Gastrocnemius medialis (tissue), 4 donors: ENCODE measurements at regions not wholly inside any gene's neighbourhood (a gene's known extent, or its start where the extent isn't known, plus 50 kb on each side); places are given as distances from the start of the nearest gene placed in this dataset.

Experiments
- ATAC-seq, 2 donors: fragments of 150-250 bp; one replicate each; pipeline ENCODE4 v1.9.1; 2016
- DNase-seq, 2 donors: peaks; one replicate each; pipeline ENCODE4 v3.0.0-alpha.2; 2019
- H3K27ac ChIP-seq, 4 donors: fragments of 200-600 bp; sonication (generic); 1 replicate in 1 of 4; 2 replicates in 3 of 4; pipeline ENCODE4 v1.5.1; 2016 to 2018; ENCODE audit warnings: mild to moderate bottlenecking in 2 of 4, moderate library complexity in 1 of 4
- H3K27me3 ChIP-seq, 3 donors: fragments of 200-600 bp; sonication (generic) in 2 of 3; 1 replicate in 1 of 3; 2 replicates in 2 of 3; pipeline versions ENCODE4 v1.5.1 to v1.6.0; 2016 to 2019; ENCODE audit warnings: mild to moderate bottlenecking in 1 of 3, moderate library complexity in 1 of 3
- H3K36me3 ChIP-seq, 2 donors: fragments of 200-600 bp; sonication (generic) in 1 of 2; one replicate each; pipeline ENCODE4 v1.5.1; 2017 to 2018
- H3K4me1 ChIP-seq, 2 donors: fragments of 200-600 bp; sonication (generic) in 1 of 2; one replicate each; pipeline ENCODE4 v1.5.1; 2016 to 2017; ENCODE audit warnings: mild to moderate bottlenecking in 2 of 2
- H3K4me3 ChIP-seq, 4 donors: fragments of 200-600 bp; sonication (generic) in 3 of 4; 1 replicate in 1 of 4; 2 replicates in 3 of 4; pipeline ENCODE4 v1.5.1; 2016 to 2019; ENCODE audit warnings: mild to moderate bottlenecking in 2 of 4
- H3K9me3 ChIP-seq, 3 donors: fragments of 200-600 bp; sonication (generic) in 2 of 3; 1 replicate in 1 of 3; 2 replicates in 2 of 3; pipeline ENCODE4 v1.5.1; 2016 to 2019
- CTCF ChIP-seq, 5 experiments: fragments of 450-650 bp in 3 of 5; fragments of 200-600 bp in 2 of 5; sonication (generic) in 2 of 5; IDR thresholded peaks in 4 of 5; conservative IDR thresholded peaks in 1 of 5; 1 replicate in 4 of 5; 2 replicates in 1 of 5; pipeline ENCODE4 v1.5.1; 2016 to 2019; ENCODE audit warnings: antibody characterized with exemption in 5 of 5, mild to moderate bottlenecking in 3 of 5, moderate library complexity in 3 of 5
- POLR2A ChIP-seq, 2 donors: fragments of 450-650 bp; IDR thresholded peaks; one replicate each; pipeline ENCODE4 v1.6.1; 2017; ENCODE audit warnings: antibody characterized with exemption in 2 of 2, mild to moderate bottlenecking in 2 of 2, moderate library complexity in 2 of 2
- in situ Hi-C, 4 donors: fragments of 200-750 bp; cut with MboI; loops; one replicate each; pipeline versions ENCODE4 v1.15.0 to v1.8.0; 2017; ENCODE audit warnings: low sequenced_read_pairs in 4 of 4
- intact Hi-C: fragments of 100-400 bp; cut with DNase I; formaldehyde crosslinking; loops from one replicate; pipeline ENCODE4 v1.15.1; 2023; ENCODE audit warnings: low total_unique reads

DNA sequence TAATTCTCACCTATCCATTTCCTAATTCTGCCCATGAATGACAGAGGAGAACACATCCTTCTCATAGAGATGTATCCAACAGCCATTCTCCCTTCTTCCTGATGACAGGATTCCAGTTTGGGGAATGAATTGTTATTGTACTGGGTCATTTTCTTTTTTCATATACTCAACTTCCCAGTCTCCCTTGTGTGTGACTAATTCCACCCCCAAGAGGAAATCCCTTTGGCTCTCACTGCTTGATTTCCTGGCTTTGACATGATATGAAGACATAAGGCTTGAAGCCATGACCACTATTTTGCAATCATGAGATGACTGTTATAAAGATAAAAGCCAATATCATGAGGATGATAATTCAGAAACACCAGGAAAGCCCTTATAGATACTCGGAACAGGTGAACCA, 384.7 kb upstream of the ACVR2A start:
- Histone ChIP-seq H3K27ac (peak overlapping the region in 3 of 4 donors; percentile 3 to 59 (median 51)), H3K36me3 (no peaks in the 10 kb centered on the region), H3K4me3 (no peak overlapping the region), H3K27me3 (no peaks in the 10 kb centered on the region), H3K4me1 (no peaks in the 10 kb centered on the region), H3K9me3 (no peaks in the 10 kb centered on the region)
- peak; percentile 88 to 89 for ATAC-seq
- TF ChIP-seq POLR2A (IDR thresholded peaks at IDR 0.05) = no peak
- TF ChIP-seq CTCF (IDR thresholded peaks at IDR 0.05 in 4 of 5, conservative IDR thresholded peaks at IDR 0.05 in 1 of 5) = no peak
- DNase-seq = peak; percentile 7 to 55
- in situ Hi-C loops = no loop called here
- intact Hi-C loops = no loop called here

DNA sequence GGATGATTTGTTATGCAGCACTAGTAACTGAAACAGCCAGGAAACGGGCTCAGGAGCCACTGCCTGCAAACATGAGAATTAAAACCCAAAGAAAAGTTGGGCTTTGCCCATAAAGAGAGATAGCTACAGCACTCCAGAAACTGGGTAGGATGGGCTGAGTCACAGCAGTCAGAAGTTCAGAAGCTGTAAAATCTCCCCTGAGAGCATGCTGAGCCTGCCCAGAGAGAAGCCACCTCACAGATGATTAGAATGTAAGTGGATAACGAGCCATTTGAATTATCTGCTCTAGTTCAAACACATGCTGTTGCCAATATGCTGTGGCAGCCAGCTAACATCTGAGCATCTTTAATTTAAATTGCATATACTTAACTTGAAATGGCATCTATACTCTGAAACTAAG, 388.1 kb upstream of the ACVR2A start:
- no peaks in the 10 kb centered on the region for H3K4me1 ChIP-seq
- H3K27me3 ChIP-seq = no peaks in the 10 kb centered on the region
- intact Hi-C loops (no loop called here), in situ Hi-C loops (no loop called here)
- TF ChIP-seq CTCF (IDR thresholded peaks at IDR 0.05 in 4 of 5, conservative IDR thresholded peaks at IDR 0.05 in 1 of 5) (no peak), POLR2A (IDR thresholded peaks at IDR 0.05) (no peak)
- no peak for DNase-seq
- ATAC-seq = no peak
- no peaks in the 10 kb centered on the region for H3K36me3 ChIP-seq
- no peaks in the 10 kb centered on the region for H3K9me3 ChIP-seq
- H3K4me3 ChIP-seq = no peak overlapping the region
- H3K27ac ChIP-seq = no peak overlapping the region

GRCh38 chr2:147451902-147452515, 392.8 kb upstream of the ACVR2A start:
- no peak overlapping the region for H3K4me3 ChIP-seq
- in situ Hi-C loops = no loop called here
- DNase-seq (no peak), ATAC-seq (no peak)
- intact Hi-C loops = no loop called here
- H3K4me1 ChIP-seq = peaks cover 0 to 4% of the 10 kb centered on the region in 2 donors
- H3K27me3 ChIP-seq = no peaks in the 10 kb centered on the region
- H3K9me3 ChIP-seq = no peaks in the 10 kb centered on the region
- no peak overlapping the region for H3K27ac ChIP-seq
- TF ChIP-seq POLR2A (IDR thresholded peaks at IDR 0.05) (no peak), CTCF (IDR thresholded peaks at IDR 0.05 in 4 of 5, conservative IDR thresholded peaks at IDR 0.05 in 1 of 5) (no peak)
- H3K36me3 ChIP-seq = no peaks in the 10 kb centered on the region

GRCh38 chr2:147450661-147451510, 393.9 kb upstream of the ACVR2A start:
- in situ Hi-C loops (no loop called here), intact Hi-C loops (no loop called here)
- H3K9me3 ChIP-seq = no peaks in the 10 kb centered on the region
- H3K4me3 ChIP-seq = no peak overlapping the region
- peaks cover 0 to 4% of the 10 kb centered on the region in 2 donors for H3K4me1 ChIP-seq
- TF ChIP-seq CTCF (IDR thresholded peaks at IDR 0.05 in 4 of 5, conservative IDR thresholded peaks at IDR 0.05 in 1 of 5) (no peak), POLR2A (IDR thresholded peaks at IDR 0.05) (no peak)
- H3K36me3 ChIP-seq = no peaks in the 10 kb centered on the region
- ATAC-seq (no peak), DNase-seq (no peak)
- no peaks in the 10 kb centered on the region for H3K27me3 ChIP-seq
- H3K27ac ChIP-seq = no peak overlapping the region
